ENCODE measurements at regions not wholly inside any gene's neighbourhood (a gene's known extent, or its start where the extent isn't known, plus 50 kb on each side); places are given as distances from the start of the nearest gene placed in this dataset.

GRCh38 chr3:144055604-144056003 is 84.0 kb downstream of the DIPK2A start:
- TF ChIP-seq FOXK2 (IDR thresholded peaks at IDR 0.05) = no peak
- no peak for TF ChIP-seq ARNT (IDR thresholded peaks at IDR 0.05)
- TF ChIP-seq SUZ12 (IDR thresholded peaks at IDR 0.05) = no peak
- no peak for TF ChIP-seq CTBP1 (IDR thresholded peaks at IDR 0.05; ENCODE audit: borderline replicate concordance)
- POLR2A ChIA-PET = no interaction called here

GRCh38 chr3:144058713-144059112 is 87.1 kb downstream of the DIPK2A start:
- DNase-seq (ENCODE audit: extremely low spot score) = no peak
- POLR2A ChIA-PET = no interaction called here
- CTCF ChIA-PET = no interaction called here
- TF ChIP-seq BHLHE40 (IDR thresholded peaks at IDR 0.05; ENCODE audit: borderline replicate concordance) = no peak
- TF ChIP-seq LEF1 (IDR thresholded peaks at IDR 0.05; ENCODE audit: borderline replicate concordance) = no peak
- no peak for TF ChIP-seq TARDBP (IDR thresholded peaks at IDR 0.05)
- no peak for TF ChIP-seq L3MBTL2 (conservative IDR thresholded peaks at IDR 0.05)
- TF ChIP-seq FOXA1 (IDR thresholded peaks at IDR 0.05) = no peak
- no peak for TF ChIP-seq FOXK2 (IDR thresholded peaks at IDR 0.05)
- no peak for TF ChIP-seq NFRKB (IDR thresholded peaks at IDR 0.05)
- TF ChIP-seq CTBP1 (IDR thresholded peaks at IDR 0.05; ENCODE audit: borderline replicate concordance) = no peak
- TF ChIP-seq HDGF (IDR thresholded peaks at IDR 0.05; ENCODE audit: borderline replicate concordance) = no peak
- no peak for TF ChIP-seq ZNF384 (IDR thresholded peaks at IDR 0.05)

More at GRCh38 chr3:144055604-144056003, 84.0 kb downstream of the DIPK2A start:
- CTCF ChIA-PET = no interaction called here
- DNase-seq (ENCODE audit: extremely low spot score) = no peak

DNA sequence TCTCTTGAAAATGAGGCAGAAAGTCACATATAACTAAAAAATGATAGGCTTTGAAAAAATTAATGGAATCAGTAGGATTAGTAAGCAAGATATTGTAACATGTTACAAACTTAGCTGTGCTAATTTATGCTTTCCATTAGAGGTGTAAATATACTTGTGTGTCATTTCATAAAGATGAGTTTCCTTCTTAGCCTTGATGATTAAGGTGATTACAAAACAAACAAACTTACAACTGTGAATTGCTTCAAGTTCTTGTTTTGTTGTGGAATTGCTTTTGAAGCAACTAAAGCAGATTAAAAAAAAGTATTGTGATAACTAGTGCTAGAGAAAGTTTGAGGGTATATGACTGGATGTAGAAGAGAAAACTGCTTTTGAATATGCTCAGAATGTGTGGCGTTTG is 87.9 kb downstream of the DIPK2A start:
- TF ChIP-seq ARNT (IDR thresholded peaks at IDR 0.05) (no peak), TARDBP (IDR thresholded peaks at IDR 0.05) (no peak), FOXA1 (IDR thresholded peaks at IDR 0.05) (no peak), ZNF384 (IDR thresholded peaks at IDR 0.05) (no peak), LEF1 (IDR thresholded peaks at IDR 0.05; ENCODE audit: borderline replicate concordance) (no peak), FOXM1 (IDR thresholded peaks at IDR 0.05; ENCODE audit: borderline replicate concordance) (no peak), SUZ12 (IDR thresholded peaks at IDR 0.05) (no peak), CTBP1 (IDR thresholded peaks at IDR 0.05; ENCODE audit: borderline replicate concordance) (no peak), NFRKB (IDR thresholded peaks at IDR 0.05) (no peak), ELF4 (IDR thresholded peaks at IDR 0.05) (no peak), HDGF (IDR thresholded peaks at IDR 0.05; ENCODE audit: borderline replicate concordance) (no peak), L3MBTL2 (conservative IDR thresholded peaks at IDR 0.05) (no peak), FOXK2 (IDR thresholded peaks at IDR 0.05) (no peak), SP1 (IDR thresholded peaks at IDR 0.05) (no peak), BHLHE40 (IDR thresholded peaks at IDR 0.05; ENCODE audit: borderline replicate concordance) (no peak)
- TF ChIP-seq, protein P1, sequence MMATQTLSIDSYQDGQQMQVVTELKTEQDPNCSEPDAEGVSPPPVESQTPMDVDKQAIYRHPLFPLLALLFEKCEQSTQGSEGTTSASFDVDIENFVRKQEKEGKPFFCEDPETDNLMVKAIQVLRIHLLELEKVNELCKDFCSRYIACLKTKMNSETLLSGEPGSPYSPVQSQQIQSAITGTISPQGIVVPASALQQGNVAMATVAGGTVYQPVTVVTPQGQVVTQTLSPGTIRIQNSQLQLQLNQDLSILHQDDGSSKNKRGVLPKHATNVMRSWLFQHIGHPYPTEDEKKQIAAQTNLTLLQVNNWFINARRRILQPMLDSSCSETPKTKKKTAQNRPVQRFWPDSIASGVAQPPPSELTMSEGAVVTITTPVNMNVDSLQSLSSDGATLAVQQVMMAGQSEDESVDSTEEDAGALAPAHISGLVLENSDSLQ (IDR thresholded peaks at IDR 0.05) = no peak
- POLR2A ChIA-PET = no interaction called here
- CTCF ChIA-PET = no interaction called here
- no peak for DNase-seq (ENCODE audit: extremely low spot score)

DNA sequence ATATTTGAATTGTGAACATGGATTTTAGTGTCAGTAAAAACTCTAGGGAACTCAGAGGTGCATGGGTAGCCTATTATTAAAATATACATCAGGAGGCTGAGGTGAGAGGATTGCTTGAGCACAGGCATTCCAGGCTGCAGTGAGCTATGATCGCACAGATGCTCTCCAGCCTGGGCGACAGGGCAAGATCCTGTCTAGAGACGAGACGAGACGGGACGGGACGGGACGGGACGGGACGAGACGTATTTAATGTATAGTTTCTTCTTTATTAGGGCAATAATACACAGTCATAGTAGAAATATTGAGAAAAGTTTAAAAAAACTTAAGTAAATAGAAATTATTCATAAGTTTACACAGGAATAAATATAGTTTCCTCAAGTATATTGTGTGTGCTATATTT is 89.3 kb downstream of the DIPK2A start:
- TF ChIP-seq BHLHE40 (IDR thresholded peaks at IDR 0.05; ENCODE audit: borderline replicate concordance) (no peak), HDGF (IDR thresholded peaks at IDR 0.05; ENCODE audit: borderline replicate concordance) (no peak), ZNF384 (IDR thresholded peaks at IDR 0.05) (no peak), SUZ12 (IDR thresholded peaks at IDR 0.05) (no peak), L3MBTL2 (conservative IDR thresholded peaks at IDR 0.05) (no peak), LEF1 (IDR thresholded peaks at IDR 0.05; ENCODE audit: borderline replicate concordance) (no peak), FOXA1 (IDR thresholded peaks at IDR 0.05) (no peak), CTBP1 (IDR thresholded peaks at IDR 0.05; ENCODE audit: borderline replicate concordance) (no peak), FOXK2 (IDR thresholded peaks at IDR 0.05) (no peak), ELF4 (IDR thresholded peaks at IDR 0.05) (no peak), ARNT (IDR thresholded peaks at IDR 0.05) (no peak), FOXM1 (IDR thresholded peaks at IDR 0.05; ENCODE audit: borderline replicate concordance) (no peak), TARDBP (IDR thresholded peaks at IDR 0.05) (no peak)
- TF ChIP-seq, protein P1 (IDR thresholded peaks at IDR 0.05) = no peak
- no peak for DNase-seq (ENCODE audit: extremely low spot score)
- ChIA-PET CTCF (no interaction called here), POLR2A (no interaction called here)

- no peak for TF ChIP-seq FOXA1 (IDR thresholded peaks at IDR 0.05)
- no peak for TF ChIP-seq FOXM1 (IDR thresholded peaks at IDR 0.05; ENCODE audit: borderline replicate concordance)
- TF ChIP-seq L3MBTL2 (conservative IDR thresholded peaks at IDR 0.05) = no peak
- no peak for TF ChIP-seq BHLHE40 (IDR thresholded peaks at IDR 0.05; ENCODE audit: borderline replicate concordance)
- TF ChIP-seq HDGF (IDR thresholded peaks at IDR 0.05; ENCODE audit: borderline replicate concordance) = no peak
- no peak for TF ChIP-seq LEF1 (IDR thresholded peaks at IDR 0.05; ENCODE audit: borderline replicate concordance)
- TF ChIP-seq CTBP1 (IDR thresholded peaks at IDR 0.05; ENCODE audit: borderline replicate concordance) = no peak
- TF ChIP-seq TARDBP (IDR thresholded peaks at IDR 0.05) = no peak
- no peak for TF ChIP-seq ELF4 (IDR thresholded peaks at IDR 0.05)
- TF ChIP-seq ZNF384 (IDR thresholded peaks at IDR 0.05) = no peak
- no peak for TF ChIP-seq FOXK2 (IDR thresholded peaks at IDR 0.05)
- TF ChIP-seq, protein P1 (IDR thresholded peaks at IDR 0.05) = no peak
- no peak for TF ChIP-seq SUZ12 (IDR thresholded peaks at IDR 0.05)
- TF ChIP-seq NFRKB (IDR thresholded peaks at IDR 0.05) = no peak
- TF ChIP-seq ARNT (IDR thresholded peaks at IDR 0.05) = no peak
- TF ChIP-seq SP1 (IDR thresholded peaks at IDR 0.05) = no peak
- DNase-seq (ENCODE audit: extremely low spot score) = no peak
- ChIA-PET POLR2A (no interaction called here), CTCF (no interaction called here)
Measured at GRCh38 chr3:144063306-144063705, 91.7 kb downstream of the DIPK2A start.

DNA sequence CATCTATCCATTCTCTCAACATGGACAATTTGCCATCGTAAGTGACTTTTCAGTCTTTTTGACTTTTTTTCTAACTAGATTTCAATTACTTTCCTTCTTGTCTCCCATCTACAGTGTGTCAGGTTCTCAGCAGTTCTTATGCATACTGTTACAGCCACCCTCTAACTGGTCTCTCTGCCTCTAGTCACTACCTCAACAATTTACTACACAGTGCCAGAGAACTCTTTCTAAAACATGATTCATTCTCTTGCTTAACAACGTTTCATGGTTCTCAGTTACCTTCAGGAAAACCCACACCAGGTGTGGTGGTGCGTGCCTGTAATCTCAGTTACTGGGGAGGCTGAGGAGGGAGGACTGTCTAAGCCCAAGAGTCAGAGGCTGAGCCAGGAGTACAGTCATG is 95.4 kb downstream of the DIPK2A start:
- TF ChIP-seq SP1 (IDR thresholded peaks at IDR 0.05) = no peak
- no peak for TF ChIP-seq SUZ12 (IDR thresholded peaks at IDR 0.05)
- TF ChIP-seq NFRKB (IDR thresholded peaks at IDR 0.05) = no peak
- TF ChIP-seq ZNF384 (IDR thresholded peaks at IDR 0.05) = no peak
- DNase-seq (ENCODE audit: extremely low spot score) = no peak
- CTCF ChIA-PET = no interaction called here
- POLR2A ChIA-PET = no interaction called here
